A673 (cell line): ENCODE measurements at regions not wholly inside any gene's neighbourhood (a gene's known extent, or its start where the extent isn't known, plus 50 kb on each side); places are given as distances from the start of the nearest gene placed in this dataset.

ENCODE experiments used
- BruUV-seq: library from RNA; stranded (reverse); fragments of 400-500 nt; replicated peaks from 2 replicates; lab custom pipeline; 2021; lab: Mats Ljungman, UMichigan
- CTCF ChIA-PET: fragments of 300-600 bp; sonication (Branson Sonifier 250); formaldehyde crosslinking; loops from one replicate; lab custom pipeline; 2022; ENCODE audit warnings: antibody characterized with exemption; lab: Charles Lee
- POLR2A ChIA-PET: fragments of 300-600 bp; sonication (Branson Sonifier 250); formaldehyde crosslinking; loops from one replicate; lab custom pipeline; 2022; ENCODE audit warnings: antibody characterized with exemption; ENCODE audit not compliant: low non-redundant PET; lab: Charles Lee
- DNase-seq: peaks from one replicate; pipeline ENCODE4 v3.0.0-alpha.2; 2015; ENCODE audit warnings: low spot score
- H3K27ac ChIP-seq: fragments of 200-600 bp; sonication (generic); 2 replicates; pipeline ENCODE4 v1.5.1; 2016; ENCODE audit warnings: mixed run types, low read depth, mild to moderate bottlenecking, mixed read lengths, antibody characterized with exemption, low read length; ENCODE audit not compliant: poor library complexity, severe bottlenecking
- H3K27me3 ChIP-seq: fragments of 200-600 bp; sonication (generic); replicated peaks from 2 replicates; pipeline ENCODE4 v1.6.1; 2017; ENCODE audit warnings: mixed run types, low read depth, mild to moderate bottlenecking, mixed read lengths, antibody characterized with exemption, low read length; ENCODE audit not compliant: insufficient read depth, poor library complexity
- H3K36me3 ChIP-seq: fragments of 200-600 bp; sonication (generic); 2 replicates; pipeline ENCODE4 v1.6.1; 2016; ENCODE audit warnings: mixed run types, mild to moderate bottlenecking, mixed read lengths, antibody characterized with exemption, low read length; ENCODE audit not compliant: insufficient read depth, poor library complexity, severe bottlenecking
- H3K4me1 ChIP-seq: fragments of 200-600 bp; sonication (generic); 2 replicates; pipeline ENCODE4 v1.6.1; 2017; ENCODE audit warnings: mixed run types, mild to moderate bottlenecking, mixed read lengths, antibody characterized with exemption, low read length; ENCODE audit not compliant: insufficient read depth, poor library complexity, severe bottlenecking
- H3K4me3 ChIP-seq: fragments of 200-600 bp; sonication (generic); 2 replicates; pipeline ENCODE4 v1.5.1; 2016; ENCODE audit warnings: low read depth, mixed run types, mild to moderate bottlenecking, mixed read lengths, low read length; ENCODE audit not compliant: poor library complexity, severe bottlenecking
- H3K9me3 ChIP-seq: fragments of 200-600 bp; sonication (generic); 2 replicates; pipeline ENCODE4 v1.6.1; 2016; ENCODE audit warnings: mixed run types, low read depth, mild to moderate bottlenecking, mixed read lengths, antibody characterized with exemption, low read length; ENCODE audit not compliant: poor library complexity, severe bottlenecking
- EZH2 ChIP-seq: fragments of 200-600 bp; sonication (generic); IDR thresholded peaks from 2 replicates; pipeline ENCODE4 v1.6.1; 2017; ENCODE audit warnings: borderline replicate concordance, low read depth, mild to moderate bottlenecking, mixed read lengths, antibody characterized with exemption, low read length; ENCODE audit not compliant: poor library complexity, severe bottlenecking
- intact Hi-C: fragments of 100-400 bp; cut with micrococcal nuclease; formaldehyde crosslinking; loops from one replicate; pipeline ENCODE4 v1.10.0; 2022; ENCODE audit not compliant: unreplicated experiment
- TF ChIP-seq, protein P1 (sequence below): fragments of 300-800, 200-600 bp; sonication (generic); conservative IDR thresholded peaks from 2 replicates; pipeline ENCODE4 v1.5.1; 2017; ENCODE audit warnings: low read depth, mild to moderate bottlenecking, antibody characterized with exemption, low read length, moderate library complexity, mixed read lengths

GRCh38 chr16:81172769-81173658 is 65.5 kb upstream of the BCO1 start:
- Histone ChIP-seq H3K27ac (no peak overlapping the region), H3K9me3 (no peaks in the 10 kb centered on the region), H3K4me3 (no peak overlapping the region), H3K36me3 (no peaks in the 10 kb centered on the region), H3K4me1 (no peaks in the 10 kb centered on the region), H3K27me3 (no peaks in the 10 kb centered on the region)
- TF ChIP-seq, protein P1, sequence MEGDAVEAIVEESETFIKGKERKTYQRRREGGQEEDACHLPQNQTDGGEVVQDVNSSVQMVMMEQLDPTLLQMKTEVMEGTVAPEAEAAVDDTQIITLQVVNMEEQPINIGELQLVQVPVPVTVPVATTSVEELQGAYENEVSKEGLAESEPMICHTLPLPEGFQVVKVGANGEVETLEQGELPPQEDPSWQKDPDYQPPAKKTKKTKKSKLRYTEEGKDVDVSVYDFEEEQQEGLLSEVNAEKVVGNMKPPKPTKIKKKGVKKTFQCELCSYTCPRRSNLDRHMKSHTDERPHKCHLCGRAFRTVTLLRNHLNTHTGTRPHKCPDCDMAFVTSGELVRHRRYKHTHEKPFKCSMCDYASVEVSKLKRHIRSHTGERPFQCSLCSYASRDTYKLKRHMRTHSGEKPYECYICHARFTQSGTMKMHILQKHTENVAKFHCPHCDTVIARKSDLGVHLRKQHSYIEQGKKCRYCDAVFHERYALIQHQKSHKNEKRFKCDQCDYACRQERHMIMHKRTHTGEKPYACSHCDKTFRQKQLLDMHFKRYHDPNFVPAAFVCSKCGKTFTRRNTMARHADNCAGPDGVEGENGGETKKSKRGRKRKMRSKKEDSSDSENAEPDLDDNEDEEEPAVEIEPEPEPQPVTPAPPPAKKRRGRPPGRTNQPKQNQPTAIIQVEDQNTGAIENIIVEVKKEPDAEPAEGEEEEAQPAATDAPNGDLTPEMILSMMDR, result no peak
- no peak for TF ChIP-seq EZH2
- DNase-seq, result no peak
- ChIA-PET CTCF (no interaction called here), POLR2A (no interaction called here)
- no TSS peak for BruUV-seq
- intact Hi-C loops, result no loop called here

GRCh38 chr16:81170824-81171223 is 67.7 kb upstream of the BCO1 start:
- H3K4me1 ChIP-seq, result no peaks in the 10 kb centered on the region
- CTCF ChIA-PET, result no interaction called here
- no peaks in the 10 kb centered on the region for H3K9me3 ChIP-seq
- POLR2A ChIA-PET, result no interaction called here
- intact Hi-C loops, result no loop called here
- no TSS peak for BruUV-seq
- no peak overlapping the region for H3K27ac ChIP-seq
- no peak overlapping the region for H3K4me3 ChIP-seq
- no peaks in the 10 kb centered on the region for H3K27me3 ChIP-seq
- DNase-seq, result no peak
- no peaks in the 10 kb centered on the region for H3K36me3 ChIP-seq
- TF ChIP-seq, protein P1, result no peak
- TF ChIP-seq EZH2, result no peak

- no peak overlapping the region for H3K27ac ChIP-seq
- H3K36me3 ChIP-seq, result no peaks in the 10 kb centered on the region
- no TSS peak for BruUV-seq
- H3K9me3 ChIP-seq, result no peaks in the 10 kb centered on the region
- H3K4me1 ChIP-seq, result no peaks in the 10 kb centered on the region
- ChIA-PET CTCF (no interaction called here), POLR2A (no interaction called here)
- no peak overlapping the region for H3K4me3 ChIP-seq
- intact Hi-C loops, result no loop called here
- TF ChIP-seq, protein P1, result no peak
- TF ChIP-seq EZH2, result no peak
- H3K27me3 ChIP-seq, result no peaks in the 10 kb centered on the region
- no peak for DNase-seq
Observed at GRCh38 chr16:81168406-81168805, 70.1 kb upstream of the BCO1 start.
